Activated CD4-positive, alpha-beta memory T cell treated with anti-CD3 and anti-CD28 coated beads, Interleukin-2, amount 10 ng/mL, durations not matched to agents 7 days and 5 days (primary cell): ENCODE measurements at regions not wholly inside any gene's neighbourhood (a gene's known extent, or its start where the extent isn't known, plus 50 kb on each side); places are given as distances from the start of the nearest gene placed in this dataset.

Experiments
- CTCF ChIA-PET: fragments of 350-600 bp; sonication (Branson Sonifier 250); formaldehyde crosslinking; loops from one replicate; lab custom pipeline; 2021; ENCODE audit warnings: antibody characterized with exemption, inconsistent platforms; lab: Charles Lee
- POLR2A ChIA-PET: fragments of 350-600 bp; sonication (Branson Sonifier 250); formaldehyde crosslinking; loops from one replicate; lab custom pipeline; 2021; ENCODE audit warnings: antibody characterized with exemption; lab: Charles Lee
- DNase-seq: peaks from one replicate; pipeline ENCODE4 v3.0.0-alpha.2; 2020
- H3K27ac Mint-ChIP-seq: one replicate; pipeline ENCODE4 v1.8.0; 2021; ENCODE audit warnings: mild to moderate bottlenecking, mixed read lengths
- H3K27me3 Mint-ChIP-seq: one replicate; pipeline ENCODE4 v1.8.0; 2021; ENCODE audit warnings: mixed read lengths
- H3K36me3 Mint-ChIP-seq: one replicate; pipeline ENCODE4 v1.8.0; 2021; ENCODE audit warnings: low read depth, mixed read lengths
- H3K4me1 Mint-ChIP-seq: one replicate; pipeline ENCODE4 v1.8.0; 2021; ENCODE audit warnings: mixed read lengths
- H3K4me3 Mint-ChIP-seq: one replicate; pipeline ENCODE4 v1.8.0; 2021; ENCODE audit warnings: mild to moderate bottlenecking, mixed read lengths
- H3K9me3 Mint-ChIP-seq: one replicate; pipeline ENCODE4 v1.8.0; 2021; ENCODE audit warnings: mixed read lengths

- peaks cover 67% of the 10 kb centered on the region for H3K27me3 Mint-ChIP-seq
- ChIA-PET CTCF (interaction anchor here (1.3 to 4.3 kb wide), 10 partner anchors 11 to 659 kb away, joined by 3 to 38 read pairs (median 7); partner anchors contain the start of gene DDX18), POLR2A (interaction anchor here (1.7 kb wide), 1 partner anchor 37 kb away, joined by 5 read pairs; no protein-coding TSS in a partner anchor)
- H3K4me3 Mint-ChIP-seq: peak overlapping the region; percentile 77
- no peaks in the 10 kb centered on the region for H3K36me3 Mint-ChIP-seq
- H3K27ac Mint-ChIP-seq: no peak overlapping the region
- no peaks in the 10 kb centered on the region for H3K9me3 Mint-ChIP-seq
- peaks cover 22% of the 10 kb centered on the region for H3K4me1 Mint-ChIP-seq
- no peak for DNase-seq
Observed at GRCh38 chr2:118222672-118223421, 134.6 kb downstream of the INSIG2 start.

DNA sequence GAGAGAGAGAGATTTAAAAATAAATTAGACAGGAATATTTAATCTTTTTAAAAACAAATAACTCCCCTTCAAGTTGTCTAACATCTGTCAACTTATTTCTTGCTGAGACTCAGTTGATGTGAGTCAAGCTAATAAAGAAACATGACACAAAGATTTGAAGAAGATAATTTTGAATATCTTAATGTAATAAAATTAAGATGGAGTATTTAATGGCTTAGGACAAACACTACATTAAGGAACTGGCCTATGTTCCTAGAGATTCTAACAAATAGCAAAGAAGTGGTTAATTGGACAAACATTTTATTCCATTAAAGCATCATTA lies 134.0 kb downstream of the INSIG2 start:
- Mint-ChIP-seq H3K27ac (no peak overlapping the region), H3K27me3 (peaks cover 68% of the 10 kb centered on the region), H3K9me3 (no peaks in the 10 kb centered on the region), H3K4me3 (no peak overlapping the region), H3K36me3 (no peaks in the 10 kb centered on the region), H3K4me1 (peaks cover 22% of the 10 kb centered on the region)
- CTCF ChIA-PET: interaction anchor here (1.3 to 4.3 kb wide), 7 partner anchors 11 to 634 kb away, joined by 3 to 38 read pairs (median 5); no protein-coding TSS in a partner anchor
- no peak for DNase-seq
- POLR2A ChIA-PET: interaction anchor here (0.8 kb wide), 1 partner anchor 634 kb away, joined by 3 read pairs; no protein-coding TSS in a partner anchor

DNA sequence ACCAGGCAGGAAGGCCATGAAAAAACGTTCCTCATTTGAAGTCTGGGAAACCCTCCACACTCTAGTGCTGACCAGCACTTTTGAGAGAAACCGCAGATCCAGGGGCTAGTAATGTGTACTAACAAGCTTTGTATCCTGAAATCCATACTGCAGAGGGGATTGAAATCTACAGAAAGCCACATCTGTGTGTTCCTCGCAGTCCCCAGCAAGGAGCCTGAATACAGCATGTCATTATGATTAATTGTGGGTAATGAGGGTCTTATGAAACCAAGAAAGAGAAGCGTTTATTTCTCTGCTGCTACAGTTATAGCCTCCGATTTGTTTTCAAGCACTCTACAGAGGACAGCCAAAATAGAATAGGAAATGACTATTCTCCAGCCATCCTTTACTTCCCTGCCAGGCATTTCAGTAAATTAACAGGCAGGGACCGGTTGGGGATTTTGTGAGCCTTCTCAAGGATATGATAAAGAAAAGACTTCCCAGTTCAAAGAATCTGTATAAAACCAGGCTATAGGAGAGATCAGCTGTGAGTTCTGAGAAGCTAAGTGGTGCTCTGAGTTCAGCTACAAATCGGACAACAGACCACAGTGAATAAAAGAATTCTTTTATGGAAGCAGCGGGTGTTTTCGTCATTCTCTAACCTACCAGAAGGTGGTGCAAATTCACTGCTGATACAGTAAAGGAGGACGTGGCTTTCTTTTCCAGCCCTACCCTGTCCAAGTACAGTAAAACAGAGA lies 133.4 kb downstream of the INSIG2 start:
- peak; percentile 34 for DNase-seq
- POLR2A ChIA-PET: interaction anchor here (0.8 kb wide), 1 partner anchor 634 kb away, joined by 3 read pairs; no protein-coding TSS in a partner anchor
- H3K36me3 Mint-ChIP-seq: no peaks in the 10 kb centered on the region
- H3K27ac Mint-ChIP-seq: no peak overlapping the region
- CTCF ChIA-PET: interaction anchor here (1.3 to 4.3 kb wide), 7 partner anchors 10 to 634 kb away, joined by 3 to 38 read pairs (median 5); no protein-coding TSS in a partner anchor
- no peak overlapping the region for H3K4me3 Mint-ChIP-seq
- H3K27me3 Mint-ChIP-seq: peaks cover 69% of the 10 kb centered on the region
- no peaks in the 10 kb centered on the region for H3K9me3 Mint-ChIP-seq
- peaks cover 22% of the 10 kb centered on the region for H3K4me1 Mint-ChIP-seq

- peaks cover 63% of the 10 kb centered on the region for H3K27me3 Mint-ChIP-seq
- no peaks in the 10 kb centered on the region for H3K36me3 Mint-ChIP-seq
- H3K4me3 Mint-ChIP-seq: no peak overlapping the region
- no peak overlapping the region for H3K27ac Mint-ChIP-seq
- H3K9me3 Mint-ChIP-seq: no peaks in the 10 kb centered on the region
- DNase-seq: no peak
- ChIA-PET POLR2A (no interaction called here), CTCF (no interaction called here)
- H3K4me1 Mint-ChIP-seq: peaks cover 19% of the 10 kb centered on the region
Observed at GRCh38 chr2:118219611-118220010, 131.3 kb downstream of the INSIG2 start.

DNA sequence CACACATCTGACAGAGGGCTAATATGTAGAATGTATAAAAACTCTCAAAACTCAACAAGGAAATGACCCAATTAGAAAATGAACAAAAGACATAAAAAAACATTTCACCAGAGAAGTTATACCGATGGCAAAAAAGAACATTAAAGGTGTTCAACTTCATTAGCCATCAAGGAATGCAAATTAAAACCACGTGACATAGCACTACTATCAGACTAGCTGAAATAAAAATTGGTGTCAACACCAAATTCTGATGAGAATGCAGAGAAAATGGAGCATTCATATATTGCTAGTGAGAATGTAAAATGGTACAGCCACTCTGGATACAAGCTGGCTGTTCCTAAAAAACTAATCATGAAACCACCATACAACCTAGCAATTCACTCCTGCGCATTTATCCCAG lies 128.0 kb downstream of the INSIG2 start:
- no peak for DNase-seq
- Mint-ChIP-seq H3K4me1 (no peaks in the 10 kb centered on the region), H3K27me3 (peaks cover 58% of the 10 kb centered on the region), H3K4me3 (no peak overlapping the region), H3K27ac (no peak overlapping the region), H3K9me3 (no peaks in the 10 kb centered on the region), H3K36me3 (no peaks in the 10 kb centered on the region)
- CTCF ChIA-PET: interaction anchor here (1.1 kb wide), 1 partner anchor 11 kb away, joined by 3 read pairs; no protein-coding TSS in a partner anchor
- POLR2A ChIA-PET: no interaction called here

DNA sequence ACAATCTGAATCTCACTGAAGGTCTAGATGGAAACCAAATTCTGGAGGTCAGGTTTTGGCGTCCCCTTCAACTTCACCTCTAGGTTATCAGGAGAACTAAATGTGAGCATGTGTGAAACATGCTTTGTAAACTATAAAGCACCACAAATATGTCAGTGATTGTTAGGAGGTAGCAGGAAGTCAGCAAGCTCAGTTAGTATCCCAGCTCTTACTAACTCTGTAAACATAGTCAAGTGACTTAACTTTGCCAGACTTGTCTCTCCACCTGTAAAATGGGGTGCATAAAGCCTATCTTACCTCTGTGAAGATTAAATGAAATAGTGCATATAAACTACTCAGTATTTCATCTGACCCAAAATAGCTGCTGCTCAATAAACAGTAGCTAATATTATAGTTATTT lies 121.5 kb downstream of the INSIG2 start:
- CTCF ChIA-PET: no interaction called here
- no peak overlapping the region for H3K4me3 Mint-ChIP-seq
- H3K27me3 Mint-ChIP-seq: peaks cover 32% of the 10 kb centered on the region
- no peaks in the 10 kb centered on the region for H3K4me1 Mint-ChIP-seq
- H3K27ac Mint-ChIP-seq: no peak overlapping the region
- H3K9me3 Mint-ChIP-seq: no peaks in the 10 kb centered on the region
- POLR2A ChIA-PET: no interaction called here
- DNase-seq: no peak
- H3K36me3 Mint-ChIP-seq: no peaks in the 10 kb centered on the region

DNA sequence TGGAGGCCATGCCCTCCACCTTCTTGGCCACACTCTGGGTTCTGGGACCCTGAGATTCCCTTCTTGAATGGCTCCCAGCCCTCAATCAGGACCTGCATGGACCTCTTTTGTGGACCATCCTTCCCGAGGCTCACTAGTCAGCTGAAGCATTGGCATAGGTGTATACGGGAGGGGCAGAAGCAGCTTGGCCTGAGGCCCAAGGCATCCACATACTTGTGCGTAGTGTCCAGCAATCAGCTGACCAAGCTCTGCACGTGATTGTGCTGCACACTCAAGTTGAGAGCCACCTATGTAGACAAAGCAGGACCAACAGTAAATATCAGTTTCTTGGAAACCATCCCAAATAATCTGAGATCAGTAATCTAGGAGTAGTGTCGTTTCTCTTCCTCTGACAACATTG lies 119.6 kb downstream of the INSIG2 start:
- Mint-ChIP-seq H3K27me3 (peaks cover 28% of the 10 kb centered on the region), H3K36me3 (no peaks in the 10 kb centered on the region), H3K4me3 (no peak overlapping the region), H3K27ac (no peak overlapping the region), H3K4me1 (peaks cover 2% of the 10 kb centered on the region), H3K9me3 (no peaks in the 10 kb centered on the region)
- no peak for DNase-seq
- ChIA-PET POLR2A (no interaction called here), CTCF (interaction anchor here (0.6 kb wide), 1 partner anchor 161 kb away, joined by 3 read pairs; no protein-coding TSS in a partner anchor)

- no peak overlapping the region for H3K27ac Mint-ChIP-seq
- no peaks in the 10 kb centered on the region for H3K36me3 Mint-ChIP-seq
- ChIA-PET POLR2A (interaction anchor here (1.5 kb wide), 1 partner anchor 16 kb away, joined by 5 read pairs; no protein-coding TSS in a partner anchor), CTCF (interaction anchor here (0.7 to 1.6 kb wide), 7 partner anchors 8 to 570 kb away, joined by 3 to 6 read pairs (median 4); no protein-coding TSS in a partner anchor)
- H3K4me3 Mint-ChIP-seq: no peak overlapping the region
- peaks cover 10% of the 10 kb centered on the region for H3K4me1 Mint-ChIP-seq
- peak; percentile 62 for DNase-seq
- H3K9me3 Mint-ChIP-seq: no peaks in the 10 kb centered on the region
- peaks cover 22% of the 10 kb centered on the region for H3K27me3 Mint-ChIP-seq
Observed at GRCh38 chr2:118202707-118203303, 114.5 kb downstream of the INSIG2 start.

DNA sequence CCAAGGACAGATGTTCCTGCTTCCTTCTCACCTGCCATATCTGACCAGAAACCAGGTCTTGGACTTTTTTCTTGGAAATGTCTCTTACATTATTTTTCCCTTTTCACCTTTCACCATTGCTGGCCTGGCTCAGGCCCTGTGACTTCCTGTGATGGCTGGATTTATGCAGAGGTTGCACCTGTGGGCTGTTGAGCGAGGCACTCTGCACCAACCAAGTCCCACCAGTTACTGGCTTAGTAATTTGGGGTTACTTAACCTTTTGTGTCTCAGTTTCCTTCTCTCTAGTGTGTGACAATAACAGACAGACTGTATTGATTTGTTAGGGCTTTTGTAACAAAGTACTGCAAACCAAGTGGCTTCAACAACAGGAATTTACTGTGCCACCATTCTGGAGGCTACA lies 110.0 kb downstream of the INSIG2 start:
- no peaks in the 10 kb centered on the region for H3K9me3 Mint-ChIP-seq
- H3K4me3 Mint-ChIP-seq: no peak overlapping the region
- no peaks in the 10 kb centered on the region for H3K36me3 Mint-ChIP-seq
- no peak overlapping the region for H3K27ac Mint-ChIP-seq
- CTCF ChIA-PET: interaction anchor here (1.2 kb wide), 1 partner anchor 151 kb away, joined by 3 read pairs; no protein-coding TSS in a partner anchor
- POLR2A ChIA-PET: interaction anchor here (1.2 kb wide), 1 partner anchor 19 kb away, joined by 3 read pairs; no protein-coding TSS in a partner anchor
- peaks cover 12% of the 10 kb centered on the region for H3K27me3 Mint-ChIP-seq
- H3K4me1 Mint-ChIP-seq: peaks cover 10% of the 10 kb centered on the region
- no peak for DNase-seq

DNA sequence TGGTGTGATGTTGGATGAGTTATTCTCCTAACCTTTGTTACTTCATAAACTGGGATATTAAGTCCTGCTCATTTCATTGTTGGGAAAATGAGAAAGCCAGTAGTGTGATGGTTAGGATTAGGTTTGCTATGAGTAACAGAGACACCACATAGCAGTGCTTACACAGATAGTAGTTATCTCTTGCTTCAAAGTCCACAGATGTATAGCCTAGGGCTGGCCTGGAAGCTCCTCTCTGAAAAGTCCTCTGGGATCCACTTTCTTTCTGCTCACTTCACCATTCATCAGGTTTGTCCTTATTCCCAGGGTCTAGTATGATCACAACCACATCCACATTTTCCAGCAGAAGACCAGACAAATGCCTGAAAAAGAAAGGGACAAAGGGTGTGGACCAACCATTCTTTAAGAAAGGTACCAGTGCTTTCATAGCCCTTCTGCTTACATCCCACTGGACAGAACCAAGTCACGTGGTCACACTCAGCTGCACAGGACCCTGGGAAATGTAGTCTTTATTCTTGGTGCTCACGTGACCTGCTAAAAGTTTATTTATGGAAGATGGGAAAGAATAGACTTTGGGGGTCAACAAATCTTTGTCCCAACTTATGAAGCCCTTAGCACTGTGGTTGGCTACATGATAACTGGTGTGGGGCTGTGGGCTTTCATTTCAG lies 108.9 kb downstream of the INSIG2 start:
- Mint-ChIP-seq H3K4me1 (peaks cover 6% of the 10 kb centered on the region), H3K9me3 (no peaks in the 10 kb centered on the region), H3K27ac (no peak overlapping the region), H3K36me3 (no peaks in the 10 kb centered on the region), H3K27me3 (peaks cover 11% of the 10 kb centered on the region), H3K4me3 (no peak overlapping the region)
- POLR2A ChIA-PET: interaction anchor here (0.7 to 1.2 kb wide), 2 partner anchors 9 to 20 kb away, joined by 3 read pairs; no protein-coding TSS in a partner anchor
- CTCF ChIA-PET: no interaction called here
- no peak for DNase-seq

- Mint-ChIP-seq H3K27me3 (peaks cover 5% of the 10 kb centered on the region), H3K4me3 (no peak overlapping the region), H3K9me3 (no peaks in the 10 kb centered on the region), H3K27ac (no peak overlapping the region), H3K36me3 (peaks cover 6% of the 10 kb centered on the region), H3K4me1 (peaks cover 17% of the 10 kb centered on the region)
- DNase-seq: no peak
- CTCF ChIA-PET: no interaction called here
- POLR2A ChIA-PET: no interaction called here
Observed at GRCh38 chr2:118190474-118190873, 102.2 kb downstream of the INSIG2 start.

GRCh38 chr2:118186858-118187254 lies 98.6 kb downstream of the INSIG2 start:
- CTCF ChIA-PET: interaction anchor here (1.0 to 1.3 kb wide), 4 partner anchors 10 to 159 kb away, joined by 3 to 4 read pairs (median 4); no protein-coding TSS in a partner anchor
- no peaks in the 10 kb centered on the region for H3K9me3 Mint-ChIP-seq
- POLR2A ChIA-PET: interaction anchor here (0.7 to 4.2 kb wide), 7 partner anchors 8 to 173 kb away, joined by 3 to 22 read pairs (median 7); partner anchors contain the start of gene CCDC93
- peaks cover 3% of the 10 kb centered on the region for H3K27me3 Mint-ChIP-seq
- no peak for DNase-seq
- H3K36me3 Mint-ChIP-seq: peaks cover 6% of the 10 kb centered on the region
- H3K27ac Mint-ChIP-seq: peak overlapping the region; percentile 94
- H3K4me3 Mint-ChIP-seq: peak overlapping the region; percentile 87
- H3K4me1 Mint-ChIP-seq: peaks cover 23% of the 10 kb centered on the region
